ENCODE measurements at regions not wholly inside any gene's neighbourhood (a gene's known extent, or its start where the extent isn't known, plus 50 kb on each side); places are given as distances from the start of the nearest gene placed in this dataset.
"Not testable (repeated sequence)": the region's sequence is repeated elsewhere in the genome, so short reads cannot be mapped to it uniquely, and the experiment has no call there.

DNA sequence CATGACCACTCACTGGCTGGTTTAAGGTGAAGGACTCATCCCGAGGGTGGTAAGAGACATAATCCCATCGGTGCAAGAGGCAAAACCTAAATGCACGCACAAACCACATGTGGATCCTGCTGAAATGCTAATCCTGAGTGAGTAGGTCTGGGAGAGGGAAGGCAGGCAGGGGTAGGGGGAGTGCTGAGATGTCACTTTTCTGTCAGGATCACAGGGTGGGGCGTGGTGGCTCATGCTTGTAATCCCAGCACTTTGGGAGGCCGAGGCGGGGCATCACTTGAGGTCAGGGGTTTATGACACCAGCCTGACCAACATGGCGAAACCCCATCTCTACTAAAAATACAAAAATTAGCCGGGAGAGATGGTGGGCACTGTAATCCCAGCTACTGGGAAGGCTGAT, 97.7 kb upstream of the SRSF6 start:
- ChIA-PET POLR2A (no interaction called here), CTCF (no interaction called here)
- Mint-ChIP-seq H3K27ac (no peak overlapping the region), H3K4me3 (no peak overlapping the region), H3K27me3 (ENCODE audit: low read depth) (no peaks in the 10 kb centered on the region), H3K36me3 (ENCODE audit: low read depth) (no peaks in the 10 kb centered on the region), H3K4me1 (ENCODE audit: low read depth) (no peaks in the 10 kb centered on the region), H3K9me3 (ENCODE audit: insufficient read depth) (no peaks in the 10 kb centered on the region)
- no peak for DNase-seq
- no peak for ATAC-seq

- CTCF ChIA-PET, result no interaction called here
- ATAC-seq (no peak), DNase-seq (no peak)
- H3K36me3 Mint-ChIP-seq (ENCODE audit: low read depth), result no peaks in the 10 kb centered on the region
- no peak overlapping the region for H3K4me3 Mint-ChIP-seq
- H3K27me3 Mint-ChIP-seq (ENCODE audit: low read depth), result no peaks in the 10 kb centered on the region
- no peaks in the 10 kb centered on the region for H3K9me3 Mint-ChIP-seq (ENCODE audit: insufficient read depth)
- POLR2A ChIA-PET, result no interaction called here
- no peaks in the 10 kb centered on the region for H3K4me1 Mint-ChIP-seq (ENCODE audit: low read depth)
- no peak overlapping the region for H3K27ac Mint-ChIP-seq
Observed at GRCh38 chr20:43358811-43359210, 98.9 kb upstream of the SRSF6 start.

DNA sequence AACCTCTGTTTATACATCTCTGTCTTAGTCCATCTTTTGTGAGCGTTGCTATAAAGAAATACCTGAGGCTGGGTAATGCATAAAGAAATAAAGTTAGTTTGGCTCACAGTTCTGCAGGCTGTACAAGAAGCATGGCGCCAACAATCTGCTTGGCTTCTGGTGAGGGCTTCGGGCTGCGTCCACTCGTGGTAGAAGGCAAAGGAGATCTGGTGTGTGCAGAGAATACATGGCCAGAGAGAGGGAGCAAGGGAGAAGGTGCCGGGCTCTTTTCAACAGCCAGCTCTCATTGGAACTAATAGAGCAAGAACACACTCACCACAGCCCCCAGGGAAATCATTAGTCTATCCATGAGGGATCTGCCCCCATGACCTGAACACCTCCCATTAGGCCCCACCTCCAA, 100.3 kb upstream of the SRSF6 start:
- no peaks in the 10 kb centered on the region for H3K9me3 Mint-ChIP-seq (ENCODE audit: insufficient read depth)
- no peak overlapping the region for H3K4me3 Mint-ChIP-seq
- ChIA-PET POLR2A (no interaction called here), CTCF (no interaction called here)
- no peaks in the 10 kb centered on the region for H3K36me3 Mint-ChIP-seq (ENCODE audit: low read depth)
- no peaks in the 10 kb centered on the region for H3K4me1 Mint-ChIP-seq (ENCODE audit: low read depth)
- no peak overlapping the region for H3K27ac Mint-ChIP-seq
- DNase-seq (no peak), ATAC-seq (no peak)
- H3K27me3 Mint-ChIP-seq (ENCODE audit: low read depth), result no peaks in the 10 kb centered on the region

- Mint-ChIP-seq H3K27me3 (ENCODE audit: low read depth) (no peaks in the 10 kb centered on the region), H3K4me3 (no peak overlapping the region), H3K4me1 (ENCODE audit: low read depth) (no peaks in the 10 kb centered on the region), H3K36me3 (ENCODE audit: low read depth) (no peaks in the 10 kb centered on the region), H3K9me3 (ENCODE audit: insufficient read depth) (no peaks in the 10 kb centered on the region), H3K27ac (no peak overlapping the region)
- ChIA-PET POLR2A (no interaction called here), CTCF (no interaction called here)
- DNase-seq (no peak), ATAC-seq (no peak)
Observed at GRCh38 chr20:43355610-43356009, 102.1 kb upstream of the SRSF6 start.

GRCh38 chr20:43352996-43353395, 104.7 kb upstream of the SRSF6 start:
- Mint-ChIP-seq H3K4me3 (no peak overlapping the region), H3K36me3 (ENCODE audit: low read depth) (no peaks in the 10 kb centered on the region), H3K4me1 (ENCODE audit: low read depth) (no peaks in the 10 kb centered on the region), H3K27me3 (ENCODE audit: low read depth) (no peaks in the 10 kb centered on the region), H3K9me3 (ENCODE audit: insufficient read depth) (no peaks in the 10 kb centered on the region), H3K27ac (no peak overlapping the region)
- ATAC-seq (no peak), DNase-seq (no peak)
- ChIA-PET POLR2A (no interaction called here), CTCF (no interaction called here)

DNA sequence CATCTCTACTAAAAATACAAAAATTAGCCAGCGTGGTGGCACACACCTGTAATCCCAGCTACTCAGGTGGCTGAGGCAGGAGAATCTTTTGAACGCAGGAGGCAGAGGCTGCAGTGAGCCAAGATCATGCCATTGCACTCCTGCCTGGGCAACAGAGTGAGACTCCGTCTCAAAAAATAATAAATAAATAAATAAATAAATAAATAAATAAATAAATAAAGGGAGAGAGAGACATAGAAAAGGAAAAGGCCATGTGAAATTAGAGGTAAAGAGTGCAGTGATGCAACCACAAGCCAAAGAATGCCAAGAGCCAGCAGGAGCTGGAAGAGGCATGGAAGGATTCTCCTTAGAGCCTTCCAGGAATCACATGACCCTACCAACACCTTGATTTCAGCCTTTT, 107.0 kb upstream of the SRSF6 start:
- CTCF ChIA-PET; H3K9me3 Mint-ChIP-seq (ENCODE audit: insufficient read depth); DNase-seq; H3K27ac Mint-ChIP-seq; H3K36me3 Mint-ChIP-seq (ENCODE audit: low read depth); H3K27me3 Mint-ChIP-seq (ENCODE audit: low read depth); ATAC-seq; H3K4me1 Mint-ChIP-seq (ENCODE audit: low read depth); H3K4me3 Mint-ChIP-seq: not testable (repeated sequence)
- POLR2A ChIA-PET, result interaction anchor here (0.6 kb wide), 1 partner anchor 90 kb away, joined by 3 read pairs; no protein-coding TSS in a partner anchor

GRCh38 chr20:43349841-43350240, 107.9 kb upstream of the SRSF6 start:
- no peak overlapping the region for H3K4me3 Mint-ChIP-seq
- no peaks in the 10 kb centered on the region for H3K36me3 Mint-ChIP-seq (ENCODE audit: low read depth)
- H3K27me3 Mint-ChIP-seq (ENCODE audit: low read depth), result no peaks in the 10 kb centered on the region
- ChIA-PET POLR2A (no interaction called here), CTCF (no interaction called here)
- DNase-seq (no peak), ATAC-seq (no peak)
- no peaks in the 10 kb centered on the region for H3K4me1 Mint-ChIP-seq (ENCODE audit: low read depth)
- H3K9me3 Mint-ChIP-seq (ENCODE audit: insufficient read depth), result no peaks in the 10 kb centered on the region
- H3K27ac Mint-ChIP-seq, result no peak overlapping the region

GRCh38 chr20:43347839-43348238, 109.9 kb upstream of the SRSF6 start:
- DNase-seq; ATAC-seq; H3K4me1 Mint-ChIP-seq (ENCODE audit: low read depth); CTCF ChIA-PET; H3K27me3 Mint-ChIP-seq (ENCODE audit: low read depth); POLR2A ChIA-PET; H3K9me3 Mint-ChIP-seq (ENCODE audit: insufficient read depth); H3K27ac Mint-ChIP-seq; H3K4me3 Mint-ChIP-seq; H3K36me3 Mint-ChIP-seq (ENCODE audit: low read depth): not testable (repeated sequence)

GRCh38 chr20:43345676-43346075, 112.0 kb upstream of the SRSF6 start:
- no peaks in the 10 kb centered on the region for H3K4me1 Mint-ChIP-seq (ENCODE audit: low read depth)
- ChIA-PET CTCF (no interaction called here), POLR2A (no interaction called here)
- no peaks in the 10 kb centered on the region for H3K36me3 Mint-ChIP-seq (ENCODE audit: low read depth)
- ATAC-seq (no peak), DNase-seq (no peak)
- H3K9me3 Mint-ChIP-seq (ENCODE audit: insufficient read depth), result no peaks in the 10 kb centered on the region
- H3K4me3 Mint-ChIP-seq, result no peak overlapping the region
- H3K27me3 Mint-ChIP-seq (ENCODE audit: low read depth), result no peaks in the 10 kb centered on the region
- no peak overlapping the region for H3K27ac Mint-ChIP-seq

GRCh38 chr20:43341511-43341910, 116.2 kb upstream of the SRSF6 start:
- no peak overlapping the region for H3K4me3 Mint-ChIP-seq
- CTCF ChIA-PET, result no interaction called here
- no peak overlapping the region for H3K27ac Mint-ChIP-seq
- no peak for DNase-seq
- POLR2A ChIA-PET, result no interaction called here
- H3K27me3 Mint-ChIP-seq (ENCODE audit: low read depth), result no peaks in the 10 kb centered on the region
- no peaks in the 10 kb centered on the region for H3K4me1 Mint-ChIP-seq (ENCODE audit: low read depth)
- no peaks in the 10 kb centered on the region for H3K9me3 Mint-ChIP-seq (ENCODE audit: insufficient read depth)
- no peak for ATAC-seq
- H3K36me3 Mint-ChIP-seq (ENCODE audit: low read depth), result no peaks in the 10 kb centered on the region

DNA sequence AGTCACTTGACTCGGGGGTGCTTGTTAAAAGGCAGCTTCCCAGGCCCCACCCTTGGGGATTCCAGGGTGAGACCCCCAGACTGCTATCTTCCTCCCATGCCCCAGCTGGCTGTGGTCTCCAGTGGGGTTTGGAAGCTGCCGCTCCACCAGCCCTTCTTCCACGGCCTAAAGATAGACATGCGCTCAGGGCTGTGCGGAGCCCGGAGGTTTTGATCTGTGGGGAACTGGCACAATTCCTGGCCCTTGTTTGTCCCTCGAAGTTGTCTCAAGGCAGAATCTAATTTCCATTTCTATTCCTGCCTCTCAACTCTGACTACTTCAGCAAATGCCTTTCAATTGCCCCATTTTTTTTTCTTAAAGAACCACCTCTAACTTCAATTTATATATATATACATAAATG, 120.7 kb upstream of the SRSF6 start:
- Mint-ChIP-seq H3K36me3 (ENCODE audit: low read depth) (no peaks in the 10 kb centered on the region), H3K9me3 (ENCODE audit: insufficient read depth) (peaks cover 11% of the 10 kb centered on the region), H3K4me1 (ENCODE audit: low read depth) (no peaks in the 10 kb centered on the region), H3K27ac (no peak overlapping the region), H3K27me3 (ENCODE audit: low read depth) (no peaks in the 10 kb centered on the region), H3K4me3 (no peak overlapping the region)
- DNase-seq (no peak), ATAC-seq (no peak)
- ChIA-PET POLR2A (no interaction called here), CTCF (no interaction called here)

DNA sequence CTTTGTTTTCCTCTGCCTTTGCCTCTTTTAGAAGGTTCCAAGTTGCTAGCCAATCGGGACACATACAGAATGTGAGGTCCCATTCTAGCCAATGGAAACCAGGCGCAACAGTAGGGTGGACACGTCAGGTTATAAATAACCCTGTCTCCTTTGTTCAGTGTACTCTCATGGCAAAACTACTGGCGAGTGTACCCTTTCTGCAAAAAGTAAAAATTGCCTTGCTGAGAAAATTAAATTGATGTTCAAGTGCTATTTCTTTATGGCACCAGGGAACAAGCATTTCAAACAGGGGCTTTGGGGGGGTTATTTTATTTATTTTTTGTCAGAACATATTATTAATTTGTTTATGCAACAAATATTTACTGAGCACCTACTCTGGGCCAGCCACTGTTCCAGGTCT, 123.6 kb upstream of the SRSF6 start:
- ChIA-PET CTCF (no interaction called here), POLR2A (no interaction called here)
- Mint-ChIP-seq H3K4me1 (ENCODE audit: low read depth) (no peaks in the 10 kb centered on the region), H3K27me3 (ENCODE audit: low read depth) (no peaks in the 10 kb centered on the region), H3K27ac (no peak overlapping the region), H3K4me3 (no peak overlapping the region), H3K36me3 (ENCODE audit: low read depth) (no peaks in the 10 kb centered on the region), H3K9me3 (ENCODE audit: insufficient read depth) (peaks cover 11% of the 10 kb centered on the region)
- no peak for DNase-seq
- ATAC-seq, result no peak

DNA sequence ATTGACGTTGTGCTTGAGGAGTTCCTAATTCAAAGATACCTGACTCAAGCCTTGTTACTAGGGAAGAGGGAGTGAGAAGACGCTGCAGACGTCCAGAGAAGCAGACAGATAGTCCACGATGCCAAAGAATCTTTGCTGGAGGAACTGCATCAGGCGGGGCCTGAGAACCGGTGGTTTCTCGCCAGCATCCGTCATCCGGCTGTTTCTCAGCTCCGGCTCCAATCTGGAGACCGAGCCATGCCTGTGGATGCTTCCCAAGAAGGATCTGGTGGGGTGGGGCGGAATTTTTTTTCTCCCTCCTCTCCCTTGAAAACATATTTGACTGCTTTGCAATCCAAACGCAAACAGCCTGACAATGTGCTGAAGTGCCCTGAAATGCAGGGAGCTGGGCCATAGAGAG, 125.8 kb upstream of the SRSF6 start:
- ATAC-seq, result no peak
- no peak overlapping the region for H3K27ac Mint-ChIP-seq
- H3K9me3 Mint-ChIP-seq (ENCODE audit: insufficient read depth), result peaks cover 11% of the 10 kb centered on the region
- no peak overlapping the region for H3K4me3 Mint-ChIP-seq
- no peaks in the 10 kb centered on the region for H3K36me3 Mint-ChIP-seq (ENCODE audit: low read depth)
- ChIA-PET POLR2A (no interaction called here), CTCF (no interaction called here)
- H3K27me3 Mint-ChIP-seq (ENCODE audit: low read depth), result no peaks in the 10 kb centered on the region
- no peak for DNase-seq
- H3K4me1 Mint-ChIP-seq (ENCODE audit: low read depth), result no peaks in the 10 kb centered on the region

DNA sequence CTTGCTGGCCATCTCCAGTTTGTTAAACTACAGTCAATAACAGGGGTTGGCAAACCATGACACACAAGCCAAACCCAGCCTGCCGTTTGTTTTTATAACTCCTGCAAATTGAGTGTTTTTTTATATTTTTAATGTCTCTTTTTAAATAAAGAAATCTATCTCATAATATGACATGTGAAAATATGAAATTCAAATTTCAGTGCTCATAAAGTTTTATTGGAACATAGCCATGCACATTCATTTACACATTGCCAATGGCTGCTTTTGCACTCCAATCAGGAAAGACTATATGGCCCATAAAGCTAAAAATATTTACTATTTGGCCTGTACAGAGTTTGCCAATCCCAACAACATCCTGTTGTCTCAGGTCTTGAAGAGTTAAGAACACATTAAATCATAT, 129.0 kb upstream of the SRSF6 start:
- ChIA-PET POLR2A (no interaction called here), CTCF (no interaction called here)
- Mint-ChIP-seq H3K27me3 (ENCODE audit: low read depth) (no peaks in the 10 kb centered on the region), H3K27ac (no peak overlapping the region), H3K9me3 (ENCODE audit: insufficient read depth) (peaks cover 1% of the 10 kb centered on the region), H3K36me3 (ENCODE audit: low read depth) (no peaks in the 10 kb centered on the region), H3K4me3 (no peak overlapping the region), H3K4me1 (ENCODE audit: low read depth) (no peaks in the 10 kb centered on the region)
- ATAC-seq, result no peak
- no peak for DNase-seq

Data from activated CD8-positive, alpha-beta T cell treated with anti-CD3 and anti-CD28 coated beads, Interleukin-2, amount 10 ng/mL, durations not matched to agents 7 days and 5 days (primary cell).